ENCODE measurements at regions not wholly inside any gene's neighbourhood (a gene's known extent, or its start where the extent isn't known, plus 50 kb on each side); places are given as distances from the start of the nearest gene placed in this dataset.

- TF ChIP-seq POLR2A (IDR thresholded peaks at IDR 0.05; ENCODE audit: low read depth, low read length), result no peak
- TF ChIP-seq, protein P1, sequence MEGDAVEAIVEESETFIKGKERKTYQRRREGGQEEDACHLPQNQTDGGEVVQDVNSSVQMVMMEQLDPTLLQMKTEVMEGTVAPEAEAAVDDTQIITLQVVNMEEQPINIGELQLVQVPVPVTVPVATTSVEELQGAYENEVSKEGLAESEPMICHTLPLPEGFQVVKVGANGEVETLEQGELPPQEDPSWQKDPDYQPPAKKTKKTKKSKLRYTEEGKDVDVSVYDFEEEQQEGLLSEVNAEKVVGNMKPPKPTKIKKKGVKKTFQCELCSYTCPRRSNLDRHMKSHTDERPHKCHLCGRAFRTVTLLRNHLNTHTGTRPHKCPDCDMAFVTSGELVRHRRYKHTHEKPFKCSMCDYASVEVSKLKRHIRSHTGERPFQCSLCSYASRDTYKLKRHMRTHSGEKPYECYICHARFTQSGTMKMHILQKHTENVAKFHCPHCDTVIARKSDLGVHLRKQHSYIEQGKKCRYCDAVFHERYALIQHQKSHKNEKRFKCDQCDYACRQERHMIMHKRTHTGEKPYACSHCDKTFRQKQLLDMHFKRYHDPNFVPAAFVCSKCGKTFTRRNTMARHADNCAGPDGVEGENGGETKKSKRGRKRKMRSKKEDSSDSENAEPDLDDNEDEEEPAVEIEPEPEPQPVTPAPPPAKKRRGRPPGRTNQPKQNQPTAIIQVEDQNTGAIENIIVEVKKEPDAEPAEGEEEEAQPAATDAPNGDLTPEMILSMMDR (conservative IDR thresholded peaks at IDR 0.05; ENCODE audit: low read depth, low read length), result no peak
- TF ChIP-seq RAD21 (IDR thresholded peaks at IDR 0.05; ENCODE audit: low read length), result no peak
- TF ChIP-seq, protein P2, sequence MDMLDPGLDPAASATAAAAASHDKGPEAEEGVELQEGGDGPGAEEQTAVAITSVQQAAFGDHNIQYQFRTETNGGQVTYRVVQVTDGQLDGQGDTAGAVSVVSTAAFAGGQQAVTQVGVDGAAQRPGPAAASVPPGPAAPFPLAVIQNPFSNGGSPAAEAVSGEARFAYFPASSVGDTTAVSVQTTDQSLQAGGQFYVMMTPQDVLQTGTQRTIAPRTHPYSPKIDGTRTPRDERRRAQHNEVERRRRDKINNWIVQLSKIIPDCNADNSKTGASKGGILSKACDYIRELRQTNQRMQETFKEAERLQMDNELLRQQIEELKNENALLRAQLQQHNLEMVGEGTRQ (IDR thresholded peaks at IDR 0.05; ENCODE audit: low read depth, low read length), result no peak
- TF ChIP-seq RFX5 (IDR thresholded peaks at IDR 0.05; ENCODE audit: low read depth, low read length), result no peak
- TF ChIP-seq CHD1 (IDR thresholded peaks at IDR 0.05; ENCODE audit: low read depth, low read length), result no peak
- no peak for TF ChIP-seq CEBPB (IDR thresholded peaks at IDR 0.05; ENCODE audit: low read depth, low read length)
Measured at GRCh38 chr5:122607818-122608217, 167.1 kb upstream of the SNX2 start.

Data from IMR-90 (cell line).